MM.1S (cell line): ENCODE measurements at regions not wholly inside any gene's neighbourhood (a gene's known extent, or its start where the extent isn't known, plus 50 kb on each side); places are given as distances from the start of the nearest gene placed in this dataset.

Experiments
- DNase-seq: peaks from one replicate; pipeline ENCODE4 v3.0.0-alpha.2; 2015
- H2AFZ ChIP-seq: fragments of 300-600 bp; sonication (generic); 2 replicates; pipeline ENCODE4 v1.6.0; 2016; ENCODE audit warnings: antibody characterized with exemption, low read length
- H3F3A ChIP-seq: fragments of 300-600 bp; sonication (generic); 2 replicates; pipeline ENCODE4 v1.6.1; 2016; ENCODE audit warnings: mild to moderate bottlenecking, antibody characterized with exemption, low read length, moderate library complexity, mixed read lengths; ENCODE audit not compliant: insufficient read depth
- H3K27ac ChIP-seq: fragments of 300-600 bp; sonication (generic); 2 replicates; pipeline ENCODE4 v1.5.1; 2016; ENCODE audit warnings: mild to moderate bottlenecking, low read length
- H3K27me3 ChIP-seq: fragments of 300-600 bp; sonication (generic); replicated peaks from 2 replicates; pipeline ENCODE4 v1.6.0; 2016; ENCODE audit warnings: low read length; ENCODE audit not compliant: insufficient read depth
- H3K36me3 ChIP-seq: fragments of 300-600 bp; sonication (generic); replicated peaks from 2 replicates; pipeline ENCODE4 v1.6.1; 2016; ENCODE audit warnings: mild to moderate bottlenecking, low read length, mixed read lengths; ENCODE audit not compliant: insufficient read depth
- H3K4me1 ChIP-seq: fragments of 300-600 bp; sonication (generic); 2 replicates; pipeline ENCODE4 v1.6.1; 2016; ENCODE audit warnings: low read length, mixed read lengths
- H3K4me2 ChIP-seq: fragments of 300-600 bp; sonication (generic); 2 replicates; pipeline ENCODE4 v1.6.0; 2016; ENCODE audit warnings: low read depth, low read length
- H3K4me3 ChIP-seq: fragments of 300-600 bp; sonication (generic); 2 replicates; pipeline ENCODE4 v1.5.1; 2016; ENCODE audit warnings: low read length, mixed read lengths
- H3K79me2 ChIP-seq: fragments of 300-600 bp; sonication (generic); 2 replicates; pipeline ENCODE4 v1.6.1; 2016; ENCODE audit warnings: mixed run types, low read length, mixed read lengths
- H3K9ac ChIP-seq: fragments of 300-600 bp; sonication (generic); 2 replicates; pipeline ENCODE4 v1.6.1; 2016; ENCODE audit warnings: low read length, mixed read lengths
- H3K9me2 ChIP-seq: fragments of 300-600 bp; sonication (generic); replicated peaks from 2 replicates; pipeline ENCODE4 v1.6.1; 2016; ENCODE audit warnings: mild to moderate bottlenecking, low read length, mixed read lengths; ENCODE audit not compliant: insufficient read depth
- H3K9me3 ChIP-seq: fragments of 300-600 bp; sonication (generic); replicated peaks from 2 replicates; pipeline ENCODE4 v1.6.1; 2016; ENCODE audit warnings: mild to moderate bottlenecking, low read length, mixed read lengths; ENCODE audit not compliant: insufficient read depth
- H4K20me1 ChIP-seq: fragments of 300-600 bp; sonication (generic); 2 replicates; pipeline ENCODE4 v1.6.1; 2016; ENCODE audit warnings: mild to moderate bottlenecking, low read length, moderate library complexity, mixed read lengths; ENCODE audit not compliant: insufficient read depth
- CTCF ChIP-seq: fragments of 300-600 bp; sonication (generic); IDR thresholded peaks from 2 replicates; pipeline ENCODE4 v1.5.1; 2016; ENCODE audit warnings: antibody characterized with exemption, low read length, mixed read lengths
- EZH2 ChIP-seq: fragments of 300-600 bp; sonication (generic); optimal IDR thresholded peaks from 2 replicates; pipeline ENCODE3; 2017; ENCODE audit warnings: low read depth, mild to moderate bottlenecking, antibody characterized with exemption, low read length, mixed read lengths
- EZH2phosphoT487 ChIP-seq: fragments of 300-600 bp; sonication (generic); IDR thresholded peaks from 2 replicates; pipeline ENCODE4 v1.6.1; 2018; ENCODE audit warnings: antibody characterized with exemption, low read length

- H3K4me2 ChIP-seq, result no peak overlapping the region
- no peaks in the 10 kb centered on the region for H3K27me3 ChIP-seq
- H3K79me2 ChIP-seq, result no peaks in the 10 kb centered on the region
- H3K4me1 ChIP-seq, result no peaks in the 10 kb centered on the region
- H3K27ac ChIP-seq, result no peak overlapping the region
- H3K9me3 ChIP-seq, result no peaks in the 10 kb centered on the region
- no peak overlapping the region for H2AFZ ChIP-seq
- TF ChIP-seq EZH2phosphoT487 (no peak), CTCF (no peak), EZH2 (no peak)
- no peak for DNase-seq
- no peaks in the 10 kb centered on the region for H3F3A ChIP-seq
- no peaks in the 10 kb centered on the region for H3K9me2 ChIP-seq
- no peak overlapping the region for H3K9ac ChIP-seq
- H3K4me3 ChIP-seq, result no peak overlapping the region
- H4K20me1 ChIP-seq, result no peaks in the 10 kb centered on the region
- no peaks in the 10 kb centered on the region for H3K36me3 ChIP-seq
These were observed 59.3 kb upstream of the SCAF11 start for GRCh38 chr12:46049665-46050064.

DNA sequence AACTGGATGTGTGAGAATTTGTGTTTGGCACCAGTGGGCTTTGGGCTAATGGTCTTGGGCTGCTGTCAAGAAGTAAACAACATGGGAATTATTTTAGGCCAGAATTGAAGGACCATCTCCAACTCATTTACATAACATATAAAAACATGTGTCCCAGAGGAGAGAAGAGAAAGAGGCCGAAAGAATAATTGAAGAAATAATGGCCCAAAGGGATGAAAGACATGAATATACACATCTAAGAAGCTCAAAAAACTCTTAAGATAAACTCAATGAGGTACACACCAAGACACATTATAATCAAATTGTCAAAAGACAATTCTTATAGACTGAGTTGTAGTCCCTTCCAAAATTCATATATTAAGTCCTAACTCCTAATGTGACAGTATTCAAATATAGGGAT is 56.1 kb upstream of the SCAF11 start:
- no peak for TF ChIP-seq EZH2phosphoT487
- TF ChIP-seq CTCF, result no peak
- TF ChIP-seq EZH2, result no peak
- no peaks in the 10 kb centered on the region for H3K9me3 ChIP-seq
- no peaks in the 10 kb centered on the region for H3F3A ChIP-seq
- no peaks in the 10 kb centered on the region for H3K9me2 ChIP-seq
- H3K79me2 ChIP-seq, result no peaks in the 10 kb centered on the region
- H3K9ac ChIP-seq, result no peak overlapping the region
- no peak overlapping the region for H3K27ac ChIP-seq
- no peak for DNase-seq
- no peak overlapping the region for H3K4me2 ChIP-seq
- no peaks in the 10 kb centered on the region for H4K20me1 ChIP-seq
- H3K4me1 ChIP-seq, result no peaks in the 10 kb centered on the region
- H3K4me3 ChIP-seq, result no peak overlapping the region
- no peaks in the 10 kb centered on the region for H3K36me3 ChIP-seq
- no peaks in the 10 kb centered on the region for H3K27me3 ChIP-seq
- H2AFZ ChIP-seq, result no peak overlapping the region

DNA sequence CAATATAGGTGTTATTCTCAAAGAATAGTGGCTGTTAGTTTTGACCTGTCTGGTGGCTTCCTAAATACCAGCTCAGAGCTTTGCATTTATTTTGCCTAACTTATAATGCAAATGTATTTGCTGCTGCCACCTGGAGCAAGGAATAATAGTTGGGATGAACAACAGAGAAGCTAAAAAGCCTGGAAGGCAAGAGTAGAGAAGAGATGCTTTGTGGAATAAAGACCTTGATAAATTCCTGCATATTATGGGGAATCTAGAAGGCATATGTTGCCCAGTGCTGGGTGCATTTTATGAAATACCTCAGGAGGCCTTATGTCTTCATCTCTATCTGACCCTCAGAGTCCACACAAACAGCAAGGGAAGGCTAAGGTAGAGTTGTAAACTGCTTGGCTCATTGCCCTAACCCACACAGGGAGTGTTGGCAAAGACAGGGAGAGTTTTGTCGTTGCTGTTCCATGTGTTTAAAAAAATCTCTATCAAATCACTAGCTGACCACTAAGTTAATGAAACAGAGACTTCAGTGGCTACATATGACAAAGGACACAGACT is 53.7 kb upstream of the SCAF11 start:
- no peak overlapping the region for H3K9ac ChIP-seq
- no peak overlapping the region for H3K27ac ChIP-seq
- no peak for TF ChIP-seq EZH2
- TF ChIP-seq EZH2phosphoT487, result no peak
- TF ChIP-seq CTCF, result no peak
- H3K79me2 ChIP-seq, result no peaks in the 10 kb centered on the region
- H3F3A ChIP-seq, result no peaks in the 10 kb centered on the region
- no peaks in the 10 kb centered on the region for H3K9me2 ChIP-seq
- H3K9me3 ChIP-seq, result no peaks in the 10 kb centered on the region
- H3K27me3 ChIP-seq, result no peaks in the 10 kb centered on the region
- H2AFZ ChIP-seq, result no peak overlapping the region
- H4K20me1 ChIP-seq, result no peaks in the 10 kb centered on the region
- no peak overlapping the region for H3K4me2 ChIP-seq
- H3K4me1 ChIP-seq, result no peaks in the 10 kb centered on the region
- no peaks in the 10 kb centered on the region for H3K36me3 ChIP-seq
- no peak for DNase-seq
- H3K4me3 ChIP-seq, result no peak overlapping the region
